GM15510 (cell line): ENCODE measurements at regions not wholly inside any gene's neighbourhood (a gene's known extent, or its start where the extent isn't known, plus 50 kb on each side); places are given as distances from the start of the nearest gene placed in this dataset.

Experiments
- POLR2A ChIP-seq: IDR thresholded peaks from 3 replicates; pipeline ENCODE4 v1.6.1; 2011; ENCODE audit warnings: borderline replicate concordance; ENCODE audit not compliant: insufficient read length; ENCODE audit errors: extremely low read depth

DNA sequence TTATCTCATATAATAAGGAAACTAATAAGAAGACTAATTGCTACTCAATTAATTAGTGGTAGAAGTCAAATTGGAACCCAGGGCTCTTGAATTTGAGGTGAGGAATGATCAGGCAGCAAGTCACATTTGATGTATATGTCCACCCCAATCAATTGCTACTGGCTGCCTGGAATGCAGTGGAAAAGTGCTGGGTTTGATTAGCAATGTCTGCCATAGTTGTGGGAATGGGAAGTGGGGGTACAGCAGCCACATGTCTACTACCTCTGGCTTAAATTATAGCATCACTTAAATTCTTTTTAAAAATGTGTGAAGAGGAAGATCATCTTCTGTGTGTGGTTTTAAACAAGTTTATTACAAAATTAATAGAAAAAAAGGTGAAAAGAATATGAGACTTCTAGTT is 50.8 kb upstream of the NAV2 start:
- no peak for TF ChIP-seq POLR2A

DNA sequence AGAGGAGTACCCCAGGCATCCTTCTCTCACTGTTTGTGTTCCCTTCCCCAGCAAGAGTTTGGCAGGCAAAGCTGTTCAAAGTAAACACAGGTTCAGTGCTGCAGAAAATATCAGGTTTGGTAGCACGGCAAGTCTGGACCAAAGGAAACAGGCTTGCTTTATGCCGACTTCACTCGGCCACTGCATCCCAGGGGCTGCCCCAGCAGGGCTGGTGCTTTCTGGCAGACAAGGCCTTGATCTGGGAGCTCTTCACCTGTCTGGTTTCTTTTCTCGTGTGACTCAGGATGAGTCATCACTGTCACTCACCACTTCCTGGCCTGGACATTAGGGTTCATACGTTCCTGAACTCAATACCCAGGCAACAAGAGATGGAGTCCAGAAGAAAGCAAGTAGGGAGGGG is 52.6 kb upstream of the NAV2 start:
- no peak for TF ChIP-seq POLR2A

GRCh38 chr11:19659529-19659928 is 53.1 kb upstream of the NAV2 start:
- TF ChIP-seq POLR2A, result no peak

- TF ChIP-seq POLR2A, result no peak
Observed at GRCh38 chr11:19658344-19658743, 54.3 kb upstream of the NAV2 start.

DNA sequence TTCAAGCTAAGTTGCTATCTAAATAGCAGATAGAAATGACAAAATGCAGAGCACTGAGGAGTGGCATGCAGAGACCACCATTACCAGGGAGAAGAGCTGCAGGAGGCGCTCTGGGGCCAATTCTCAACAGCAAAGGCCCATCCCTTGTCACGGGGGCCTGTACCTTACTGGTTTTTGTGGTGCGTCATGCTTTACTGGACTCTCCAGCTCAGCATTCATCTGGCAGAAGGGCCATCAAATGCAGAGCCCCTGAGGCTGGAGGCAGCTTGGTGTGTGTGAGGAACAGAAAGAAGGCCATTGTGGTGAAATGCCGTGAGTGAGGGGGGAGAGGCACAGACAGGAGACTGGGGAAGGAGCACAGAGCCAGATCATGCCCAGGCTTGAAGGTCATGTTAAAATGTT is 56.5 kb upstream of the NAV2 start:
- no peak for TF ChIP-seq POLR2A

GRCh38 chr11:19652623-19653375 is 59.8 kb upstream of the NAV2 start:
- no peak for TF ChIP-seq POLR2A

GRCh38 chr11:19651653-19652052 is 61.0 kb upstream of the NAV2 start:
- TF ChIP-seq POLR2A, result no peak

DNA sequence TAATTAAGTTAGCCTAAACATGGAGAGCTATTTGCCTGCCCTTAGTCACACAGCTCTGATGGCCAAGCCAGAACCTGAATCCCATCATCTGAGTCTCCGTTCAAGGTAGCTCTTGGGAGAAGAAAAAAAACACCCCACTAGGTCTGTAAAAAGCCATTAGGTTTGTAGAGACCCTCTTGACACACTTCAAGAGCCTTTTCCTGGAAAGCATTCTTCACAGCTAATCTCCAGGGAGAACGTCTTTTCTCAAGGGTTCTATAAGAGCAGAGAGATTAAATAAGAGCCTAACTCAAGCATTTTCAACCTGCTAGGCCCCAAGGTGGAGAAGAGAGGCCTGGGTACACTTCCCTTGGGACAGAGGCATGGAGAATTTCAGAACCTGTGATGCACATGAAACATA is 61.6 kb upstream of the NAV2 start:
- no peak for TF ChIP-seq POLR2A

GRCh38 chr11:19650467-19650866 is 62.2 kb upstream of the NAV2 start:
- no peak for TF ChIP-seq POLR2A

DNA sequence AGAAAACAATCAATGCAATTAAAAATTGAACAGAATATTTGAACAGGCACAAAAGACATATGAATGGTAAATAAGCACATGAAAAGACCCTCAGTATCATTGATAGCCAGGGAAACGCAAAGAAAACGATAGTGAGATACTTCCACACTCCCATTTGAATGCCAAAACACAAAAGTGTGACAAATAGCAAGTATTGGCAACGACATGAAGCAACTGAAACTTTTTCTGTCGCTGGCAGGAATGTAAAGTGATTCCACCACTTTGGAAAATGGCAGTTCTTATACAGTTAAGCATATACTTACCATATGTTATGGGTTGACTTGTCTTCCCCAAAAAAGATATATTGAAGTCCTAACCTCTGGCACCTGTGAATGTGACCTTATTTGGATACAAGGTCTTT is 62.9 kb upstream of the NAV2 start:
- TF ChIP-seq POLR2A, result no peak

DNA sequence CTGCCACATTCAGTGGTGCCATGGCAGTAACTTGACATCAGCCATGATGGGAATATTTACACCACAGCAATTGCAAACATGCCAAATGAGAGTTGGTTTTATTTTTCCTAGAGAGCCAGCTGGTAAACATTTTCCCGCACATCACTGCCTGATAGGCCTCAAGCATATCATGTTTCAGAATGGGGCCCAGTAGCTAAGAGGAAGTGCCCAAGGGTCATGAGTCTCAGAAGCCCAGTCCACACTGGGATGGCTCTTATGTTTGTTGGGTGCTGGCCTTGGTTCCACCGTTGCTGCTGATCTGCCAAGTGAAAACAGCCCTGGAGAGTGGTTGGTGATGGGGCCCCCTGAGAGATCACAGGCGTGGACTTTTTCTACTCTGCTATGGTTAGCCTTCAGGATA is 64.3 kb upstream of the NAV2 start:
- no peak for TF ChIP-seq POLR2A

GRCh38 chr11:19647816-19648215 is 64.8 kb upstream of the NAV2 start:
- TF ChIP-seq POLR2A, result no peak

GRCh38 chr11:19646921-19647320 is 65.7 kb upstream of the NAV2 start:
- TF ChIP-seq POLR2A, result no peak

DNA sequence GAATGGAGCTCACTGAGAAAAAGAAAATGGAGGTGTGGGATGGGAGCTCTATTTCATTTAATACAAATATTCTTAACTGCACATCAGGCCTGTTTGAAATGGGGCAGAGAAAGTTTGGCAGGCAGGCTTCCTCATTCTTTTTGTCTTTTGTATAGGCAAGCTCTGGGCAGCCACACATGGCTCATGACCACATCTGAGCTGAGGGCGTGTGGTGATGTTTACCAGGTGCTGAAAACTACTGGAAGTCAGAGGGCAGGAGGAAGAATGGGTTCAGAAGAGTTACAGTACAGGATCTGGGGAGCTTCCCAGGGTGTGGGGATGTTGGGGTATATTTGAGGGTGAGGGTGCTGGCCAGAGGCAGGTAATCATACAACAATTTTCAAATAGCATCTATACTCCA is 66.3 kb upstream of the NAV2 start:
- no peak for TF ChIP-seq POLR2A

DNA sequence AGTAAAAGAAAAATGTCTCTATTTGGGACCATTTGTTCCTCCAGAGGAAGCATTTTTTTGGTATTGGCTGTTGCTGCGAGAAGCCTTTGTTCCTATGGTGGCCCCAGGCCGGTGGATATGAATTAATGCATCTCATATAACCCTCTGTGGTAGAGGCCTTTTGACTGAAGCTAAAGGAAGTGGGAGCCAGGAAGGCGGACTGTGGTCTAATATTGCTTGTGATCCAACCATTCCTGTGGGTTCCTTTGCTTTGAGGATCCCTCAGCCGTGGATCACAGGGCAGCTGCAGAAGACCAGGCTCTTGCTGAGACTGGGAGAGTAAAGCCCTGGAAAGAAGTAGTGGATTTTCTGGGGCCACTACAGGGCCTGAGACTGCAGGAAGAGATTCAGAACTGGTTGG is 68.3 kb upstream of the NAV2 start:
- TF ChIP-seq POLR2A, result no peak

DNA sequence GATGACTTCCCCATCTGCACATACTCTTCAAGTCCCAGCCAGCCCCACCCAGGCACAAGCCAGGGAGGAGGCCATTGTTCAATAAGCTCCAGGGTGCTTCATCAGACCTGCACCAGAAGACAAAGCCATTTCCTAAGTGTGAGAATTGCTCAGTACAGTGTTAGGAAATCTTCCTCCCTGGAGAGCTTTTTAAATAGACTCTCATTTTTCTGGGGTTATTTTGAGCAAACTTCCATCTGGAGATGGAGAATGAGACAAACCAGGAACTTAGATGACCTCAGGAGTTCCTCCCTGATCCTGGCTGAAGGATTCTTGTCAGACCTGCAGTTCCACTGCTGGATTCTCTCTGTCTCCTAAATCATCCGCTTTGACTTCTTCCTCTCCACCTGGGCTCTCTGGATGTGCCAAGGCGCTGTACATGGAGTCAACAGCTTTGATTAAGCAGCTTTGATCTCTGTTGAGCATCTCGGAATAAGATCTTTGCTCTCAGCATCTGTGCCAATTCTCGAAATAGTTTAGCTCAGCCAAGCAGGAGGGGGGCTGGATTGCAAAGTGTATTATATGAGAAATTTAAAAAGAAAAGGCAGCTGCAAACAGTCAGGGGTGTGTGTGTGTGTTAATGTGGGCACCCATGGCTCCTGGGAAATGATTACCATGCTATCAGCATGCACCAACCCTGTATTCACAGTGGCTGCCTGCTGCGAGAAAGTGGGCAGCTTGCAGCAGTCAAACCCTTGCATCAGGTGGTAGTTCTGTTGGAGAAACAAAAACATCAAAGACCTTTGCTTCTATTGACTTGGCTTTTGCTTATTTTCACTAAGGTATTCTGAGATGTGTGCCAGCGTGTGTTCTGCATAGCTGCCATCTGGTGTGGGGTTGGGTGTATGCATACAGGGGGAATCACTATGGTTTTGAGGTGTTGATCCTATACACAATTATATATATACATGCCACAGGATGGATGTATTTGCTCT is 70.2 kb upstream of the NAV2 start:
- no peak for TF ChIP-seq POLR2A
